ENCODE measurements at regions not wholly inside any gene's neighbourhood (a gene's known extent, or its start where the extent isn't known, plus 50 kb on each side); places are given as distances from the start of the nearest gene placed in this dataset.

- H3K27me3 ChIP-seq (ENCODE audit: insufficient read depth, poor library complexity, severe bottlenecking): no peaks in the 10 kb centered on the region
- peak overlapping the region; percentile 69 for H3K27ac ChIP-seq (replicated peaks)
- DNase-seq (ENCODE audit: low read depth in 1 of 2, low spot score in 1 of 2): no peak
- H3K4me3 ChIP-seq (replicated peaks; ENCODE audit: insufficient read depth, low read length): no peak overlapping the region
- TF ChIP-seq CTCF (IDR thresholded peaks at IDR 0.05; ENCODE audit: insufficient read depth, low read length) (no peak), REST (IDR thresholded peaks at IDR 0.05; ENCODE audit: insufficient replicate concordance, low read depth) (no peak), GABPA (IDR thresholded peaks at IDR 0.05; ENCODE audit: low read depth) (no peak), POLR2AphosphoS5 (IDR thresholded peaks at IDR 0.05; ENCODE audit: low read depth) (no peak)
These were observed 253.6 kb downstream of the UACA start for GRCh38 chr15:70509731-70510143.

- Histone ChIP-seq H3K27ac (replicated peaks) (peak overlapping the region; percentile 69), H3K27me3 (ENCODE audit: insufficient read depth, poor library complexity, severe bottlenecking) (no peaks in the 10 kb centered on the region), H3K4me3 (replicated peaks; ENCODE audit: insufficient read depth, low read length) (no peak overlapping the region)
- TF ChIP-seq GABPA (IDR thresholded peaks at IDR 0.05; ENCODE audit: low read depth): no peak
- TF ChIP-seq CTCF (IDR thresholded peaks at IDR 0.05; ENCODE audit: insufficient read depth, low read length): no peak
- peak; percentile 81 for TF ChIP-seq POLR2AphosphoS5 (IDR thresholded peaks at IDR 0.05; ENCODE audit: low read depth)
- no peak for TF ChIP-seq REST (IDR thresholded peaks at IDR 0.05; ENCODE audit: insufficient replicate concordance, low read depth)
- TF ChIP-seq SPI1 (IDR thresholded peaks at IDR 0.05; ENCODE audit: borderline replicate concordance, low read depth): peak; percentile 89
- DNase-seq (ENCODE audit: low read depth in 1 of 2, low spot score in 1 of 2): peak; percentile 94 to 96
These were observed 254.1 kb downstream of the UACA start for GRCh38 chr15:70509282-70509662.

- Histone ChIP-seq H3K27ac (replicated peaks) (peak overlapping the region; percentile 59), H3K4me3 (replicated peaks; ENCODE audit: insufficient read depth, low read length) (no peak overlapping the region), H3K27me3 (ENCODE audit: insufficient read depth, poor library complexity, severe bottlenecking) (no peaks in the 10 kb centered on the region)
- no peak for TF ChIP-seq SPI1 (IDR thresholded peaks at IDR 0.05; ENCODE audit: borderline replicate concordance, low read depth)
- no peak for TF ChIP-seq GABPA (IDR thresholded peaks at IDR 0.05; ENCODE audit: low read depth)
- TF ChIP-seq CTCF (IDR thresholded peaks at IDR 0.05; ENCODE audit: insufficient read depth, low read length): no peak
- no peak for TF ChIP-seq REST (IDR thresholded peaks at IDR 0.05; ENCODE audit: insufficient replicate concordance, low read depth)
- TF ChIP-seq POLR2AphosphoS5 (IDR thresholded peaks at IDR 0.05; ENCODE audit: low read depth): no peak
- peak in 1 of 2 experiments; percentile 45 for DNase-seq (ENCODE audit: low read depth in 1 of 2, low spot score in 1 of 2)
These were observed 254.6 kb downstream of the UACA start for GRCh38 chr15:70508561-70509281.
